HG03066 (cell line): ENCODE measurements at regions not wholly inside any gene's neighbourhood (a gene's known extent, or its start where the extent isn't known, plus 50 kb on each side); places are given as distances from the start of the nearest gene placed in this dataset.
"Not testable (repeated sequence)": the region's sequence is repeated elsewhere in the genome, so short reads cannot be mapped to it uniquely, and the experiment has no call there.

ENCODE experiments used
- ATAC-seq: cut with Tn5 transposase; IDR thresholded peaks from one replicate; pipeline ENCODE4 v1.9.1; 2021; ENCODE audit warnings: low read depth; ENCODE audit not compliant: unreplicated experiment

- ATAC-seq = not testable (repeated sequence)
These were observed 108.1 kb downstream of the PROX1 start for GRCh38 chr1:214095896-214096295.

- ATAC-seq = no peak
These were observed 113.5 kb downstream of the PROX1 start for GRCh38 chr1:214101246-214101645.

- ATAC-seq = no peak
These were observed 114.1 kb downstream of the PROX1 start for GRCh38 chr1:214101828-214102227.

- ATAC-seq = no peak
These were observed 115.1 kb downstream of the PROX1 start for GRCh38 chr1:214102907-214103306.

GRCh38 chr1:214103778-214104177 lies 116.0 kb downstream of the PROX1 start:
- no peak for ATAC-seq

GRCh38 chr1:214106375-214106774 lies 118.6 kb downstream of the PROX1 start:
- ATAC-seq = no peak

- ATAC-seq = no peak
These were observed 119.7 kb downstream of the PROX1 start for GRCh38 chr1:214107322-214108096.

GRCh38 chr1:214108097-214108446 lies 120.3 kb downstream of the PROX1 start:
- no peak for ATAC-seq

- ATAC-seq = no peak
These were observed 124.0 kb downstream of the PROX1 start for GRCh38 chr1:214111796-214112195.

- ATAC-seq = no peak
These were observed 128.5 kb downstream of the PROX1 start for GRCh38 chr1:214116258-214116657.

GRCh38 chr1:214117780-214118179 lies 130.0 kb downstream of the PROX1 start:
- no peak for ATAC-seq

GRCh38 chr1:214120191-214120590 lies 132.4 kb downstream of the PROX1 start:
- no peak for ATAC-seq

GRCh38 chr1:214120951-214121350 lies 133.2 kb downstream of the PROX1 start:
- no peak for ATAC-seq

GRCh38 chr1:214122110-214122509 lies 134.3 kb downstream of the PROX1 start:
- no peak for ATAC-seq

- ATAC-seq = peak; percentile 80
These were observed 135.4 kb downstream of the PROX1 start for GRCh38 chr1:214123061-214123784.

- ATAC-seq = no peak
These were observed 136.6 kb downstream of the PROX1 start for GRCh38 chr1:214124281-214124805.

- no peak for ATAC-seq
These were observed 137.1 kb downstream of the PROX1 start for GRCh38 chr1:214124915-214125314.

- no peak for ATAC-seq
These were observed 138.0 kb downstream of the PROX1 start for GRCh38 chr1:214125819-214126218.

- no peak for ATAC-seq
These were observed 138.9 kb downstream of the PROX1 start for GRCh38 chr1:214126697-214127146.

- ATAC-seq = no peak
These were observed 139.9 kb downstream of the PROX1 start for GRCh38 chr1:214127705-214128104.

GRCh38 chr1:214135886-214136285 lies 145.1 kb upstream of the SMYD2 start:
- ATAC-seq = no peak
